Transverse colon (tissue), 3 donors: ENCODE measurements at regions not wholly inside any gene's neighbourhood (a gene's known extent, or its start where the extent isn't known, plus 50 kb on each side); places are given as distances from the start of the nearest gene placed in this dataset.

Experiments used
- EP300 ChIP-seq: sonication (generic); formaldehyde crosslinking; IDR thresholded peaks from one replicate; pipeline ENCODE4 v1.6.1; 2017; ENCODE audit warnings: antibody characterized with exemption, low read depth
- TF ChIP-seq, protein P1 (sequence below), 5 experiments: fragments of 200-600 bp in 3 of 5; fragments of 450-650 bp in 2 of 5; sonication (generic) in 3 of 5; IDR thresholded peaks; 1 replicate in 2 of 5; 2 replicates in 3 of 5; pipeline ENCODE4 v1.5.1; 2016 to 2017; ENCODE audit warnings: antibody characterized with exemption in 5 of 5, inconsistent platforms in 3 of 5, mild to moderate bottlenecking in 2 of 5, moderate library complexity in 1 of 5

DNA sequence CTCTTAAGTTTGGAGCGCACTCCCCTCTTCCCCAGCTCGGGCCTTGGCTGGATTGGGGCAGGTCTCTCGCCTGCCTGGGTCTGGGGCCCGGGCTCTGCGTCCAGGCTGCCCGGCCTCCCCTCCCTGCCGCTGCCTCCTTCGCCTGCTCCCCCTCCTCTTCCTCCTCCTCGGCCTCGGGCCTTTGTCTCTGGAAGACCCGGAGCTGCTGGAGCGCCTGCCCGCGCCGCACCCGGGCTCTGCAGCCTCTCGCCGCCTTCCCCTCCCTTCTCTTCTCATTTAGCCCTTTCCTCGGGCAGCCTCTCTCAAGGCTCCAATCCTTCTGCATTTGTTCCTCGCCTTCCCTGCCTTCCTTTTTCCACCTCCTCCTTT, 218.5 kb downstream of the C9orf50 start:
- TF ChIP-seq, protein P1, sequence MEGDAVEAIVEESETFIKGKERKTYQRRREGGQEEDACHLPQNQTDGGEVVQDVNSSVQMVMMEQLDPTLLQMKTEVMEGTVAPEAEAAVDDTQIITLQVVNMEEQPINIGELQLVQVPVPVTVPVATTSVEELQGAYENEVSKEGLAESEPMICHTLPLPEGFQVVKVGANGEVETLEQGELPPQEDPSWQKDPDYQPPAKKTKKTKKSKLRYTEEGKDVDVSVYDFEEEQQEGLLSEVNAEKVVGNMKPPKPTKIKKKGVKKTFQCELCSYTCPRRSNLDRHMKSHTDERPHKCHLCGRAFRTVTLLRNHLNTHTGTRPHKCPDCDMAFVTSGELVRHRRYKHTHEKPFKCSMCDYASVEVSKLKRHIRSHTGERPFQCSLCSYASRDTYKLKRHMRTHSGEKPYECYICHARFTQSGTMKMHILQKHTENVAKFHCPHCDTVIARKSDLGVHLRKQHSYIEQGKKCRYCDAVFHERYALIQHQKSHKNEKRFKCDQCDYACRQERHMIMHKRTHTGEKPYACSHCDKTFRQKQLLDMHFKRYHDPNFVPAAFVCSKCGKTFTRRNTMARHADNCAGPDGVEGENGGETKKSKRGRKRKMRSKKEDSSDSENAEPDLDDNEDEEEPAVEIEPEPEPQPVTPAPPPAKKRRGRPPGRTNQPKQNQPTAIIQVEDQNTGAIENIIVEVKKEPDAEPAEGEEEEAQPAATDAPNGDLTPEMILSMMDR (IDR thresholded peaks at IDR 0.05) = no peak
- no peak for TF ChIP-seq EP300
